ENCODE measurements at regions not wholly inside any gene's neighbourhood (a gene's known extent, or its start where the extent isn't known, plus 50 kb on each side); places are given as distances from the start of the nearest gene placed in this dataset.

- no peak for TF ChIP-seq CTCF (IDR thresholded peaks at IDR 0.05)
- no peak for TF ChIP-seq EP300 (IDR thresholded peaks at IDR 0.05)
Observed at GRCh38 chr1:69180358-69180757, 387.4 kb upstream of the LRRC7 start.
